ENCODE measurements at regions not wholly inside any gene's neighbourhood (a gene's known extent, or its start where the extent isn't known, plus 50 kb on each side); places are given as distances from the start of the nearest gene placed in this dataset.
A peak's percentile ranks its signal among the peaks of the same experiment; 100 is the strongest.

- DNase-seq = no peak
Observed at GRCh38 chr10:3853016-3853415, 68.0 kb upstream of the KLF6 start.

- DNase-seq = peak; percentile 66 to 71
Observed at GRCh38 chr10:3852147-3852904, 67.3 kb upstream of the KLF6 start.

DNA sequence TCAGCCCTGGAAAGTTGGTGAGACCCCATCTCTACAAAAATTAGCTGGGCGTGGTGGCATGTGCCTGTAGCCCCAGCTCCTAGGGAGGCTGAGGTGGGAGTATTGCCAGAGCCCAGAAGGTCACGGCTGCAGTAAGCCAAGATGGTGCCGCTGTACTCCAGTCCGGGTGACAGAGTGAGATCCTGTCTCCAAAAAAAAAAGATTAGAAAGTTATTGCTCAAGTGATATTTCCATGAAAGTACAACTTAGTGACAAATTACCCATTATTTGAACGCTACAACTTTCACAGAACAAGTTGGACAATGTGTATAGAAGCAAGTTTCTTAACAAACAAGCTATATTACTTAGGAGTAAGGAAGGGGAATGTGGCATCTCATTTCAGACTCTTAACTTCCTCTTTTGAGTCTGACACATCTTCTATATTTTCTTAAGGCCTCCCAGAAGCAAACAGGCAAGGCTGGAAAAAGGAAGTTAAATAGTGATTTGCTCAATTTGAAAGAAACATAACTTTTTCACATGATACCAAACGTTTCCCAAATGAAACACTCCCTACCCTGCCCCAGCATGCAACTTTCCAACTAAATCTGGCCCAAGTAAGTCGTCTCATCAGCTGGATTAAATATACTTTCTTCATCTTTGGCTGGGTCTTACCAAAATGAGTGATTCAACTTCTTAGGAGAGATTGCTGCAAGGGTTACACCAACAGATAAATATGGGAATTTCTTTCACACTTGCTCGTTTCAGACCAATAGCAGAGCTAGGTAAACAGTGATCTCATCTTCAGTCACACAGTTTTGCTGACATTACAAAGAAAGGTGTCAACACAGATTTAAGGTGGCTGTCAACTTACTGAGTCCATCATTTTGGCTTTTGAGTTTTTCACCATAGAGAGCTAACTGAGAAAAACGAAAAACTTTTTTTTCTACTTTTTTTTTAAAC lies 66.3 kb upstream of the KLF6 start:
- DNase-seq = no peak

- DNase-seq = no peak
Observed at GRCh38 chr10:3848775-3849635, 64.0 kb upstream of the KLF6 start.

- no peak for DNase-seq
Observed at GRCh38 chr10:3848005-3848774, 63.2 kb upstream of the KLF6 start.

DNA sequence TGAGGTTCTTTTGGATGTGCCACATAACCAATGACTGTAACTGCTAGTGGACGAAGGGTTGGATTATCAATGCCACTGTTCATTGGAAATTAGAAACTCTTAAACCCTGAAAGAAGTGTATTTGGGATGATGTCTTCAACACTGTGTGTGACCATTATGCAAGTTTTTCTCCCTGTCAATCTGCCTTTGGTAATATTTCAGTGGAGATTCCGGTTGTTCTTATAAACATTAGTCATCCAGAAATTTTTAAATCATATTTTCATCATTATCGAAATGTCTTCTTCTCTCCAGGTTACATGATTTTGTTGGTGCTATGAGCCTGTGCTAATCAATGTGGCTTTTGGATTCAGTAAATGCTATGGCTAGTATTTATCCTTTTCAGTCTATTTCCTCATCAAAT lies 61.7 kb upstream of the KLF6 start:
- no peak for DNase-seq

DNA sequence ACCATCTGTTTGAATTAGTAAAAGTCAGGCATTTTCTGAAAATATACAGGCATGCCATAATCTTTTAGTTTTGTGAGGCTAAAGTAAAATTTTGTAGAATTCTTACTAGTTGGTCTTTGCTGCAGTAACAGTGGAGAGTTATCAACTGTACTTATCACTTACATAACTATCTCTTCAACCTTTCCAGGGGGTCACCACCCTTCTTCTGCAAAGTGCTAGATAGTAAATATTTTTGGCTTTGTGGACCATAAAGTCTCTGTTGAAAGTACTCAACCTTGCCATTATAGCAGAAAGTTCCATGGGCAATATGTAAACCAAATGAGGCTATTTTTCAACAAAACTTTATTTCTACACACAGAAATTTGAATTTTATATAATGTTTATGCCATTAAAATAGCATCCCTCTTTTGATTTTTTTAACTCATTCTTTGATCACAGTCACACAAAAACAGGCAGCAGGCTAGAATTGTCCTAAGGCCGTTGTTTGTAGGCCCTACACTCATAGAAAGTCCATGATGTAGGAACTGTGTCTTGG lies 59.5 kb upstream of the KLF6 start:
- no peak for DNase-seq

DNA sequence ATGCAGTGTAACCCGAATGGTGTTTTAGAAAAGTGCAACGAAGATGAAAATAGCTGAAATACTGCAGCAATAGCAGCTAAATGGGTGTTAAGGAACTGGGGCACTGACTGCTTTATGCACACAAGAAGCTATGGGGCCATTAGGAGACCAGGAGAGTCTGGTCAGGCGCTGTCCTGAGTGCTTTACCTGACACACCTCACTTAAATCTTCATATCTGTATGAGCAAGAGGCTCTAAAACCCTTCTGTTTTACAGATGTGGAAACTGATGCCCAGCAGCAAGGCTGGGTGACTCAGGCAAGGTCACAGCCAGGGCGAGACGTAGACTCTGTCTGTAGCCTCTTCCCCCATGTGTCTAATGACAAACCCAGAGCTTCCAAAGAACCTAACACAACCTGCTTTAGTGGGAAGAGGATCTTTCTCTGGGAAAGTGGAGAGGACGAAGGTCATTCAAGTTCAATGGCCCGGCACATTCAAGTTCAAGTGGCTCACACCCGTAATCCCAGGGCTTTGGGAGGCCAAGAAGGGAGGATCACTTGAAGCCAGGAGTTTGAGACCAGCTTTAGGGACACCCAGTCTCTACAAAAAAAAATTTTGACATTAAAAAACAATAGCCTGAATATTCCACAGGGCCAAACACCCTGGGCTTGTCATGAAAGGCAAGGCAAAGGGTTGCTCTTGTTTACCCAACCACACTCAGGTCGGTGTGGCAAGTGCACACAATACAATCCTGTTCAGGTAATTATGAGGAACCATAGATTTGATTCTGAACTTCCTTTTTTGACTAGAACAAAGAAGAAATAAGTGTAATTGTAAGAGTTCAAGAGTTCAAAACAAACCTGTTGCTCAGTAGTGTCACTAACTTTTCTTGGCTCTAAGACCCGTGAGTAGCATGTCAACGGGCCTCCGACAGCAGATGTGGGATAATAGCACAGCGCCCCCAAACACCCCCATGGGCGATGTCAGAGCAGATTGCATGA lies 53.7 kb upstream of the KLF6 start:
- DNase-seq = no peak

DNA sequence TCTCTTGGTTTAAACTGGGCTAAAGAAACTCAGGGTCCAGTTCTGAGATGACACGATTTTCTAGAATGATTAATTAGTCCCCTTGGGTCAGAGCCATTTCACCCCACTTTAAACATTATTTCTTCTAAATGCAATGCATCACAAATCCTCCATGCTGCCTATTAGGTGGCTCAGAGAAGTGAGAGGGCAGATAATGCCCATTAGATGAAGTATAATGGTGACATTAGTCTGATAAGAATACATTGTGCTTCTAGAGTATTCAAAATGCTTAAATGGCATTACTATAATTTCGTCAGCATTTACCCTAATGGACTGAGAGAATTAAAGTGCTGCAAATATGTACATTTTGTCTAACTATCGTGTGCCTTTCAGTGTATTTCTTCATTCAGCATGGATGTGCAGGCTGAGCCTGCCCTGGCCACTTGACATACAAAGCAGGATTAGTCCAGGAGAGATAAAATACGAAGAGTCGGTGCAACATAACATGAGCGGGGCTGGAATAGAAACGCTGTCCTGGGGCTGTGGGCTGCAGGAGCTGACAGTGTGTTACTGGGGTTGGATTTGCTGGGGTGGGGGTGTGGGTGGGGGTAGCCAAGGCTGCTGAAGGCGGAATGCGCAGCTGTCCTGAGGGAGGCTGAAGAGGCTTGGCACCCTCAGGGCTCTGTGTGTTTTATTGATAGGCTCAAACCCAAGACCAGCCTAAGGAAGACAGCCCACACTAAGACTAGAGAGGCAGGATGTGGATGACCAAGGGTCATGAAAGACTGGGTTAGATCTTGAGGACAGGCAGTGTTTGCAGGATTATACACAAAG lies 52.8 kb upstream of the KLF6 start:
- DNase-seq = no peak

DNA sequence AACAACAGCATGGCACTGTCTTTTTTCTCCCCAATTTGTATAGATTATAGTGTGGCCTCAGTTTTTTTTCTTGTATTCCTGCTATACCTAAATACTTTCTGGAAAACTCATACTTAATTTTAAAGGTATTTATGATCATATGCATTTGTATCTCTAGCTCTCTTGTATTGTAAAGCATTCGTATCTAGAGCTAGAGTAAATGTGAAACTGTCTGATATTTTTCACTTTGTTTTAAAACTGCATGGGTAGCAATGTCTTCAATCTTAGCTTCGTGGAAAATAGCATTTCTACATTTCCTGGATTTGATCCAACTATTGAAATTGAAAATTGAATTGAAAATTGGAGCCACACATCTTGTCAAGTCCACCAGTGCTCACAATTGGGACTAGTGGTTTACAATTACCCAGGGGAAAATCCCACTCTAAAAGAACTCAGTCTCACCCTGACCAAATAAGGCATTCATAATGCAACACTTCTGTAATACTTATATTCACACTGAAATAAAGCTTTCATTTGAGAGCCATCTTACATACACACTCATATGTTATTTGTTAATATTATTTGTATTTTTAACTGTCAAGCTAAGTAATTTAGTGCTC lies 51.3 kb upstream of the KLF6 start:
- DNase-seq = no peak

GRCh38 chr10:3835770-3836169 lies 50.8 kb upstream of the KLF6 start:
- DNase-seq = no peak

GRCh38 chr10:3834947-3835346 lies 49.9 kb upstream of the KLF6 start:
- no peak for DNase-seq
